HG03039 (cell line): ENCODE measurements at regions not wholly inside any gene's neighbourhood (a gene's known extent, or its start where the extent isn't known, plus 50 kb on each side); places are given as distances from the start of the nearest gene placed in this dataset.
"Not testable (repeated sequence)": the region's sequence is repeated elsewhere in the genome, so short reads cannot be mapped to it uniquely, and the experiment has no call there.

Experiments used
- ATAC-seq: cut with Tn5 transposase; IDR thresholded peaks from one replicate; pipeline ENCODE4 v1.9.1; 2021; ENCODE audit warnings: mild to moderate bottlenecking, moderate library complexity; ENCODE audit not compliant: unreplicated experiment

GRCh38 chr10:81386817-81387216 lies 488.2 kb upstream of the NRG3 start:
- ATAC-seq = no peak

- ATAC-seq = no peak
Measured at GRCh38 chr10:81403451-81403850, 471.5 kb upstream of the NRG3 start.

GRCh38 chr10:81405399-81405798 lies 469.6 kb upstream of the NRG3 start:
- ATAC-seq = no peak

GRCh38 chr10:81414038-81414437 lies 461.0 kb upstream of the NRG3 start:
- ATAC-seq = no peak

- ATAC-seq = no peak
Measured at GRCh38 chr10:81426722-81427121, 448.3 kb upstream of the NRG3 start.

GRCh38 chr10:81428456-81429134 lies 446.4 kb upstream of the NRG3 start:
- ATAC-seq = no peak

GRCh38 chr10:81439445-81439844 lies 435.5 kb upstream of the NRG3 start:
- ATAC-seq = no peak

- ATAC-seq = not testable (repeated sequence)
Measured at GRCh38 chr10:81441624-81442023, 433.4 kb upstream of the NRG3 start.

GRCh38 chr10:81444242-81444929 lies 430.6 kb upstream of the NRG3 start:
- ATAC-seq = no peak

GRCh38 chr10:81450651-81451050 lies 424.3 kb upstream of the NRG3 start:
- ATAC-seq = no peak

GRCh38 chr10:81472927-81473470 lies 402.0 kb upstream of the NRG3 start:
- no peak for ATAC-seq

GRCh38 chr10:81473755-81474154 lies 401.2 kb upstream of the NRG3 start:
- ATAC-seq = no peak

GRCh38 chr10:81479316-81479715 lies 395.7 kb upstream of the NRG3 start:
- ATAC-seq = no peak

GRCh38 chr10:81496626-81497025 lies 378.4 kb upstream of the NRG3 start:
- ATAC-seq = no peak

- no peak for ATAC-seq
Measured at GRCh38 chr10:81498011-81498551, 376.9 kb upstream of the NRG3 start.

GRCh38 chr10:81502677-81503359 lies 372.2 kb upstream of the NRG3 start:
- ATAC-seq = no peak

GRCh38 chr10:81505777-81506176 lies 369.2 kb upstream of the NRG3 start:
- ATAC-seq = not testable (repeated sequence)

GRCh38 chr10:81514811-81515210 lies 360.2 kb upstream of the NRG3 start:
- no peak for ATAC-seq

GRCh38 chr10:81520688-81521087 lies 354.3 kb upstream of the NRG3 start:
- ATAC-seq = no peak

GRCh38 chr10:81524467-81524866 lies 350.5 kb upstream of the NRG3 start:
- no peak for ATAC-seq

GRCh38 chr10:81532403-81532802 lies 342.6 kb upstream of the NRG3 start:
- no peak for ATAC-seq
